ENCODE measurements at regions not wholly inside any gene's neighbourhood (a gene's known extent, or its start where the extent isn't known, plus 50 kb on each side); places are given as distances from the start of the nearest gene placed in this dataset.

DNA sequence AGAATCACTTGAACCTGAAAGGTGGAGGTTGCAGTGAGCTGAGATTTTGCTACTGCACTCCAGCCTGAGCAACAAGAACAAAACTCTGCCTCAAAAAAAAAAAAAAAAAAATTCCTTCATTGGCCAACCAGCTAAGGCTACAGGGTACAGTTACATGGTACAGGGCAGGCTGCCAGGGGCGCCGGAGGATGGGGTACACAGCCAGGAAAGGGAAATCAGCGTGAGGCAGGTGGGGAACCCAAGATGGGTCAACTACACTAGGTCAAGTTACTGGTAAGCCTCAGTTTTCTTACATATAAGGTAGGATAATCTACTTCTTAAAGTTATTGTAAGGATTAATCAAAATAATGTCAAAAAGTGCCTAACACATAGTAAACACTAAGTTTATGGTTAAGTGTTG, 69.6 kb upstream of the KCNK12 start:
- Histone ChIP-seq H3K4me2 (ENCODE audit: extremely low read depth, insufficient read depth, low read length) (no peak overlapping the region), H3K79me2 (ENCODE audit: control insufficient read depth, insufficient read depth, low read length) (no peaks in the 10 kb centered on the region), H4K20me1 (ENCODE audit: control insufficient read depth, extremely low read depth, insufficient read depth, low read length) (no peaks in the 10 kb centered on the region), H3K4me1 (ENCODE audit: control insufficient read depth, extremely low read depth, insufficient read depth, low read length) (no peaks in the 10 kb centered on the region), H3K4me3 (replicated peaks in 1 of 4; ENCODE audit: control extremely low read depth in 1 of 4, insufficient read depth in 1 of 4, low read depth in 3 of 4, low read length in 4 of 4) (no peak overlapping the region), H3K27me3 (ENCODE audit: control insufficient read depth, insufficient read depth, low read length) (peaks cover 6% of the 10 kb centered on the region), H3K27ac (ENCODE audit: insufficient read depth, low read length) (no peak overlapping the region), H3K9ac (ENCODE audit: insufficient read depth, low read length) (no peak overlapping the region), H3K36me3 (ENCODE audit: control insufficient read depth, insufficient read depth, low read length) (no peaks in the 10 kb centered on the region), H2AFZ (ENCODE audit: low read length) (no peak overlapping the region), H3K9me3 (ENCODE audit: control insufficient read depth, insufficient read depth, low read depth, low read length) (no peaks in the 10 kb centered on the region)
- no peak for DNase-seq (ENCODE audit: low read depth in 2 of 2)
- no peak for TF ChIP-seq CTCF (conservative IDR thresholded peaks at IDR 0.05 in 1 of 2, IDR thresholded peaks at IDR 0.05 in 1 of 2; ENCODE audit: low read depth in 1 of 2, low read length in 2 of 2)
- TF ChIP-seq EZH2 (IDR thresholded peaks at IDR 0.05; ENCODE audit: low read length, missing control alignments) = no peak

- Histone ChIP-seq H3K4me3 (replicated peaks in 1 of 4; ENCODE audit: control extremely low read depth in 1 of 4, insufficient read depth in 1 of 4, low read depth in 3 of 4, low read length in 4 of 4) (no peak overlapping the region), H3K4me1 (ENCODE audit: control insufficient read depth, extremely low read depth, insufficient read depth, low read length) (no peaks in the 10 kb centered on the region), H3K4me2 (ENCODE audit: extremely low read depth, insufficient read depth, low read length) (no peak overlapping the region), H3K79me2 (ENCODE audit: control insufficient read depth, insufficient read depth, low read length) (no peaks in the 10 kb centered on the region), H3K9ac (ENCODE audit: insufficient read depth, low read length) (no peak overlapping the region), H4K20me1 (ENCODE audit: control insufficient read depth, extremely low read depth, insufficient read depth, low read length) (no peaks in the 10 kb centered on the region), H2AFZ (ENCODE audit: low read length) (no peak overlapping the region), H3K9me3 (ENCODE audit: control insufficient read depth, insufficient read depth, low read depth, low read length) (no peaks in the 10 kb centered on the region), H3K27me3 (ENCODE audit: control insufficient read depth, insufficient read depth, low read length) (peaks cover 6% of the 10 kb centered on the region), H3K36me3 (ENCODE audit: control insufficient read depth, insufficient read depth, low read length) (no peaks in the 10 kb centered on the region), H3K27ac (ENCODE audit: insufficient read depth, low read length) (no peak overlapping the region)
- no peak for TF ChIP-seq EZH2 (IDR thresholded peaks at IDR 0.05; ENCODE audit: low read length, missing control alignments)
- TF ChIP-seq CTCF (conservative IDR thresholded peaks at IDR 0.05 in 1 of 2, IDR thresholded peaks at IDR 0.05 in 1 of 2; ENCODE audit: low read depth in 1 of 2, low read length in 2 of 2) = no peak
- DNase-seq (ENCODE audit: low read depth in 2 of 2) = no peak
These were observed 68.7 kb upstream of the KCNK12 start for GRCh38 chr2:47639467-47639866.

DNA sequence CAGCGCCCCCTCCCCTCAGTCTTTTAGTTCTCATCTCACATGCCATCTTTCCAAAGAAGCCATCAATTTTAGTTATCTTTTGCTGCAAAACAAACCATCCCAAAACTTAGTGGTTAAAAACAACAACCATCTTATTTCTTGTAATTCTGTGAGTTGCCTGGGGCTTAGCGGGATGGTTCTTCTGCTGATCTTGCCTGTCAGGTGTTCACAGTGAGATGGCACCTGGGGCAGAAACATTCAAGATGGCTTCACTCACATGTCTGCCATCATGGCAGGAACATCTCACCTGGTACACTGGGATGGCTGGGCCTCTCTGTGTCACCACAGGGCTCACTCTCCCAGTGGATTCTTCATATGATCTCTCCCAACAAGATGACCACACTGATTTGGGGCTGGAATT, 67.6 kb upstream of the KCNK12 start:
- no peak overlapping the region for H3K4me3 ChIP-seq (replicated peaks in 1 of 4; ENCODE audit: control extremely low read depth in 1 of 4, insufficient read depth in 1 of 4, low read depth in 3 of 4, low read length in 4 of 4)
- no peaks in the 10 kb centered on the region for H3K4me1 ChIP-seq (ENCODE audit: control insufficient read depth, extremely low read depth, insufficient read depth, low read length)
- TF ChIP-seq EZH2 (IDR thresholded peaks at IDR 0.05; ENCODE audit: low read length, missing control alignments) (no peak), CTCF (conservative IDR thresholded peaks at IDR 0.05 in 1 of 2, IDR thresholded peaks at IDR 0.05 in 1 of 2; ENCODE audit: low read depth in 1 of 2, low read length in 2 of 2) (no peak)
- H3K9ac ChIP-seq (ENCODE audit: insufficient read depth, low read length) = no peak overlapping the region
- H3K27ac ChIP-seq (ENCODE audit: insufficient read depth, low read length) = no peak overlapping the region
- H3K9me3 ChIP-seq (ENCODE audit: control insufficient read depth, insufficient read depth, low read depth, low read length) = no peaks in the 10 kb centered on the region
- peaks cover 6% of the 10 kb centered on the region for H3K27me3 ChIP-seq (ENCODE audit: control insufficient read depth, insufficient read depth, low read length)
- no peaks in the 10 kb centered on the region for H4K20me1 ChIP-seq (ENCODE audit: control insufficient read depth, extremely low read depth, insufficient read depth, low read length)
- H2AFZ ChIP-seq (ENCODE audit: low read length) = no peak overlapping the region
- DNase-seq (ENCODE audit: low read depth in 2 of 2) = no peak
- no peak overlapping the region for H3K4me2 ChIP-seq (ENCODE audit: extremely low read depth, insufficient read depth, low read length)
- H3K36me3 ChIP-seq (ENCODE audit: control insufficient read depth, insufficient read depth, low read length) = no peaks in the 10 kb centered on the region
- H3K79me2 ChIP-seq (ENCODE audit: control insufficient read depth, insufficient read depth, low read length) = no peaks in the 10 kb centered on the region

Data from fibroblast of lung (primary cell).